VCaP (cell line): ENCODE measurements at regions not wholly inside any gene's neighbourhood (a gene's known extent, or its start where the extent isn't known, plus 50 kb on each side); places are given as distances from the start of the nearest gene placed in this dataset.
A peak's percentile ranks its signal among the peaks of the same experiment; 100 is the strongest.
"Not testable (repeated sequence)": the region's sequence is repeated elsewhere in the genome, so short reads cannot be mapped to it uniquely, and the experiment has no call there.

ENCODE experiments used
- H3K27ac ChIP-seq: fragments of 450-650 bp; 2 replicates; pipeline ENCODE4 v1.5.1; 2017
- TF ChIP-seq, protein P1 (sequence below): fragments of 450-650 bp; conservative IDR thresholded peaks from 2 replicates; pipeline ENCODE4 v1.5.1; 2017; ENCODE audit warnings: mild to moderate bottlenecking, moderate library complexity

DNA sequence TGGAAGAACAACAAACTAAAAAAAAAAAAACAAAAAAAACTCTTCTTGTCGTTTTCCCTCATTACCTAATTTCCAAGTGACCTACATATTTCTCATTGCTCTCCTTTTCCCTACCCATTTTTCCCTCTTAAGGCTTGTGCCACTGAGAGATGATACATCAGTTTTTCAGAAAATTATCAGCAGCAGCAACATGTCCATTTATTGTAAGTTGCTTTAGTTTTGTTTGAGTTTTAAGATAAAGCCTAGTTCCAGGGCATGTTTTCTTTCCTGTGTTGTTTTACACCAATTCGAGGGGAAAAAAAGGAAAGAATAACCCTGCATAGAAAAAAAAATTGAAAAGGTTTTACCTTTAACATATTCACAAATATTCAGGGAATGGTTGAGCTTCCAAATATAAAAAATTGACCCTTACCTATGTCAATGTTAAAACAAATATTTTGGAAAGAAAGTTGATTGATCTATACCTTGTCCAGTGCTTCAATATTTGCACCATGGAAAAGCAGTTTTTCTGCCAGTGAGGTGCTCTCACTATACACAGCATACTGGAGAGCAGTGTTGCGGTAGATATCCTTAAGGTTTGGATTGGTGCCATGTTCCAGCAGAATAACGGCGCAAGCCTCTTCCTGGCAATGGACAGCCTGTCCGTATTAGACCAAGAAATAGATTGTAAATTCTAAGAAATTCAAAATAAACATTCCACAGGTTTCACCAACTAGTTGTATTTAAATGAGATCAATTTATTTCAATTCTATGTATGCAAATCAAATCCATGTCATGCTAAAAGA is 537.9 kb upstream of the DEFB115 start:
- H3K27ac ChIP-seq: not testable (repeated sequence)

- H3K27ac ChIP-seq: not testable (repeated sequence)
These were observed 534.0 kb upstream of the DEFB115 start for GRCh38 chr20:30723511-30723910.

GRCh38 chr20:30723934-30724687 is 533.4 kb upstream of the DEFB115 start:
- TF ChIP-seq, protein P1, sequence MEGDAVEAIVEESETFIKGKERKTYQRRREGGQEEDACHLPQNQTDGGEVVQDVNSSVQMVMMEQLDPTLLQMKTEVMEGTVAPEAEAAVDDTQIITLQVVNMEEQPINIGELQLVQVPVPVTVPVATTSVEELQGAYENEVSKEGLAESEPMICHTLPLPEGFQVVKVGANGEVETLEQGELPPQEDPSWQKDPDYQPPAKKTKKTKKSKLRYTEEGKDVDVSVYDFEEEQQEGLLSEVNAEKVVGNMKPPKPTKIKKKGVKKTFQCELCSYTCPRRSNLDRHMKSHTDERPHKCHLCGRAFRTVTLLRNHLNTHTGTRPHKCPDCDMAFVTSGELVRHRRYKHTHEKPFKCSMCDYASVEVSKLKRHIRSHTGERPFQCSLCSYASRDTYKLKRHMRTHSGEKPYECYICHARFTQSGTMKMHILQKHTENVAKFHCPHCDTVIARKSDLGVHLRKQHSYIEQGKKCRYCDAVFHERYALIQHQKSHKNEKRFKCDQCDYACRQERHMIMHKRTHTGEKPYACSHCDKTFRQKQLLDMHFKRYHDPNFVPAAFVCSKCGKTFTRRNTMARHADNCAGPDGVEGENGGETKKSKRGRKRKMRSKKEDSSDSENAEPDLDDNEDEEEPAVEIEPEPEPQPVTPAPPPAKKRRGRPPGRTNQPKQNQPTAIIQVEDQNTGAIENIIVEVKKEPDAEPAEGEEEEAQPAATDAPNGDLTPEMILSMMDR: peak; percentile 18
- not testable (repeated sequence) for H3K27ac ChIP-seq

DNA sequence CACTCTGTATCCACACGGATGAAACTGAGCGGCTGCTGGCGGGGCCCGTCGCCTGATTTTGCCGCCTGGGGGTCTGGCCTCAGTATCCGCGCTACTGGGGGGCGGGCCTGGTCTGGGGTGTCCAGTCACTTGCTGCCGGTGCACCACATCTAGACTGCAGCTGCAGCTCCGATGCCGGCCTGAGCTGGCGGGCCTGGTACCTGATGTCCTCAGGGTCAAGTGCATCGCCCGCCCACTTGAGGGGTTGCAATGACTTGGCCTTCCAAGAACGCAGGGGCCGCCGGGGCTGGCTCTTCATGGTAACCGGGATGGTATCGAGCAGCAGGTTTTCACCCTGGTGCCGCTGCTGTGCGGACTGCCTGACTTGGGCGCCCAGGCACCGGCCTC is 532.8 kb upstream of the DEFB115 start:
- H3K27ac ChIP-seq: not testable (repeated sequence)

DNA sequence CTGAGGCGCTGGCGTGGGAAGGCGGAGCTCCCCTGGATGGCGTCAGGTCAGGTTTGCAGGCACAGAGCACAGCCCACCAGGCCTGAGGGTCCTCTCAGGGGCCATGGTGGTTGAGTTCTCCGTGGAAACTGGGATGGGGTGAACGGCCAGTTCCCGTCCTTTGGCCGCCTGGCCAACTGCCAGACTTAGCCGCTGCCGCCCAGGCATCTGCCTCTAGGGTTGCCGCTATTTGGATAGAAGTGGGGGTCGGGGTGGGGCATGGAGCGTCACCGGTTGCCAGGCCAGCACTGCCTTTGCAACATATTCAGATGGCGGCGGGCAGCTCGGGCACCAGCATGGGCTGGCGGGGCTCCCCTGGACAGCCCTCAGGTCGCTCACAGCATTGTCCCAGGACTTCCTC is 532.3 kb upstream of the DEFB115 start:
- not testable (repeated sequence) for H3K27ac ChIP-seq

- H3K27ac ChIP-seq: not testable (repeated sequence)
These were observed 529.1 kb upstream of the DEFB115 start for GRCh38 chr20:30728271-30728885.
